Activated T-cell treated with anti-CD3 and anti-CD28 coated beads, Interleukin-2, amount 50 U/mL, for 48 hours (primary cell): ENCODE measurements at regions not wholly inside any gene's neighbourhood (a gene's known extent, or its start where the extent isn't known, plus 50 kb on each side); places are given as distances from the start of the nearest gene placed in this dataset.

Source experiments
- DNase-seq, 2 experiments: peaks; one replicate each; pipeline ENCODE4 v3.0.0-alpha.2; 2020

GRCh38 chr12:77560714-77561113 is 270.0 kb upstream of the NAV3 start:
- DNase-seq: no peak

- no peak for DNase-seq
Measured at GRCh38 chr12:77559400-77560074, 271.2 kb upstream of the NAV3 start.

GRCh38 chr12:77555074-77555473 is 275.6 kb upstream of the NAV3 start:
- DNase-seq: no peak

GRCh38 chr12:77553976-77554619 is 276.6 kb upstream of the NAV3 start:
- no peak for DNase-seq

- DNase-seq: no peak
Measured at GRCh38 chr12:77549383-77550128, 281.1 kb upstream of the NAV3 start.

- DNase-seq: no peak
Measured at GRCh38 chr12:77548797-77549196, 281.9 kb upstream of the NAV3 start.

- no peak for DNase-seq
Measured at GRCh38 chr12:77540097-77540496, 290.6 kb upstream of the NAV3 start.

GRCh38 chr12:77537663-77538062 is 293.0 kb upstream of the NAV3 start:
- no peak for DNase-seq

GRCh38 chr12:77535734-77536133 is 295.0 kb upstream of the NAV3 start:
- DNase-seq: no peak

GRCh38 chr12:77531912-77532311 is 298.8 kb upstream of the NAV3 start:
- no peak for DNase-seq

GRCh38 chr12:77522247-77522646 is 308.4 kb upstream of the NAV3 start:
- DNase-seq: no peak

GRCh38 chr12:77521508-77522115 is 309.1 kb upstream of the NAV3 start:
- no peak for DNase-seq

GRCh38 chr12:77514511-77514910 is 316.2 kb upstream of the NAV3 start:
- no peak for DNase-seq

GRCh38 chr12:77510985-77511384 is 319.7 kb upstream of the NAV3 start:
- no peak for DNase-seq

GRCh38 chr12:77504466-77504865 is 326.2 kb upstream of the NAV3 start:
- no peak for DNase-seq

- DNase-seq: no peak
Measured at GRCh38 chr12:77500089-77500488, 330.6 kb upstream of the NAV3 start.

GRCh38 chr12:77497647-77498046 is 333.0 kb upstream of the NAV3 start:
- DNase-seq: no peak

GRCh38 chr12:77496714-77497113 is 334.0 kb upstream of the NAV3 start:
- no peak for DNase-seq

- DNase-seq: no peak
Measured at GRCh38 chr12:77494296-77494695, 336.4 kb upstream of the NAV3 start.

GRCh38 chr12:77493302-77494168 is 337.2 kb upstream of the NAV3 start:
- DNase-seq: no peak

- no peak for DNase-seq
Measured at GRCh38 chr12:77492536-77492935, 338.2 kb upstream of the NAV3 start.

GRCh38 chr12:77489331-77489970 is 341.2 kb upstream of the NAV3 start:
- no peak for DNase-seq
